Parathyroid adenoma (tissue), 2 donors: ENCODE measurements at regions not wholly inside any gene's neighbourhood (a gene's known extent, or its start where the extent isn't known, plus 50 kb on each side); places are given as distances from the start of the nearest gene placed in this dataset.

Source experiments
- H2AFZ ChIP-seq: fragments of 300-600 bp; sonication (generic); one replicate; pipeline ENCODE4 v1.7.0; 2017; ENCODE audit warnings: antibody characterized with exemption, mild to moderate bottlenecking
- H3K27ac ChIP-seq: fragments of 300-600 bp; sonication (generic); one replicate; pipeline ENCODE4 v1.7.0; 2017
- H3K27me3 ChIP-seq: fragments of 300-600 bp; sonication (generic); one replicate; pipeline ENCODE4 v1.7.0; 2017; ENCODE audit warnings: low read length; ENCODE audit not compliant: control insufficient read depth, insufficient read depth
- H3K36me3 ChIP-seq: fragments of 300-600 bp; sonication (generic); one replicate; pipeline ENCODE4 v1.7.0; 2017; ENCODE audit warnings: low read length; ENCODE audit not compliant: control insufficient read depth, insufficient read depth
- H3K4me1 ChIP-seq: fragments of 300-600 bp; sonication (generic); one replicate; pipeline ENCODE4 v1.7.0; 2017; ENCODE audit warnings: control low read depth
- H3K4me2 ChIP-seq: fragments of 300-600 bp; sonication (generic); one replicate; pipeline ENCODE4 v1.7.0; 2017; ENCODE audit warnings: low read length
- H3K4me3 ChIP-seq: fragments of 300-600 bp; sonication (generic); one replicate; pipeline ENCODE4 v1.7.0; 2017; ENCODE audit warnings: low read depth, low read length
- H3K79me2 ChIP-seq: fragments of 300-600 bp; sonication (generic); one replicate; pipeline ENCODE4 v1.7.0; 2017; ENCODE audit warnings: control low read depth
- H3K9ac ChIP-seq: fragments of 300-600 bp; sonication (generic); one replicate; pipeline ENCODE4 v1.7.0; 2017; ENCODE audit warnings: mild to moderate bottlenecking
- H3K9me3 ChIP-seq: fragments of 300-600 bp; sonication (generic); one replicate; pipeline ENCODE4 v1.7.0; 2017; ENCODE audit warnings: low read length; ENCODE audit not compliant: control insufficient read depth
- CTCF ChIP-seq: fragments of 300-600 bp; sonication (generic); IDR thresholded peaks from one replicate; pipeline ENCODE4 v1.7.0; 2017; ENCODE audit warnings: antibody characterized with exemption, mild to moderate bottlenecking
- donor health status: primary hyperparathyroidism.

- H3K79me2 ChIP-seq = no peaks in the 10 kb centered on the region
- TF ChIP-seq CTCF = no peak
- H3K9ac ChIP-seq = no peak overlapping the region
- H3K4me2 ChIP-seq = no peak overlapping the region
- no peak overlapping the region for H3K27ac ChIP-seq
- no peaks in the 10 kb centered on the region for H3K4me1 ChIP-seq
- no peak overlapping the region for H3K4me3 ChIP-seq
- H2AFZ ChIP-seq = no peak overlapping the region
- no peaks in the 10 kb centered on the region for H3K9me3 ChIP-seq
- no peaks in the 10 kb centered on the region for H3K27me3 ChIP-seq
- H3K36me3 ChIP-seq = no peaks in the 10 kb centered on the region
Observed at GRCh38 chr5:117805058-117805457, 1183.3 kb downstream of the DTWD2 start.

- H3K79me2 ChIP-seq = no peaks in the 10 kb centered on the region
- H3K27ac ChIP-seq = no peak overlapping the region
Observed at GRCh38 chr5:117803533-117803932, 1184.8 kb downstream of the DTWD2 start.

GRCh38 chr5:117801583-117801982 is 1186.8 kb downstream of the DTWD2 start:
- H3K4me2 ChIP-seq = no peak overlapping the region
- no peaks in the 10 kb centered on the region for H3K4me1 ChIP-seq
- H2AFZ ChIP-seq = no peak overlapping the region
- no peak overlapping the region for H3K27ac ChIP-seq
- H3K9ac ChIP-seq = no peak overlapping the region
- H3K9me3 ChIP-seq = no peaks in the 10 kb centered on the region
- H3K36me3 ChIP-seq = no peaks in the 10 kb centered on the region
- TF ChIP-seq CTCF = no peak
- no peak overlapping the region for H3K4me3 ChIP-seq
- no peaks in the 10 kb centered on the region for H3K27me3 ChIP-seq
- no peaks in the 10 kb centered on the region for H3K79me2 ChIP-seq

More at GRCh38 chr5:117803533-117803932, 1184.8 kb downstream of the DTWD2 start:
- H3K4me3 ChIP-seq = no peak overlapping the region
- H3K4me1 ChIP-seq = no peaks in the 10 kb centered on the region
- no peak for TF ChIP-seq CTCF
- no peaks in the 10 kb centered on the region for H3K27me3 ChIP-seq
- no peak overlapping the region for H2AFZ ChIP-seq
- H3K9ac ChIP-seq = no peak overlapping the region
- no peaks in the 10 kb centered on the region for H3K9me3 ChIP-seq
- H3K4me2 ChIP-seq = no peak overlapping the region
- H3K36me3 ChIP-seq = no peaks in the 10 kb centered on the region

- H3K9ac ChIP-seq = no peak overlapping the region
- no peak overlapping the region for H2AFZ ChIP-seq
- TF ChIP-seq CTCF = no peak
- H3K79me2 ChIP-seq = no peaks in the 10 kb centered on the region
- no peaks in the 10 kb centered on the region for H3K36me3 ChIP-seq
- H3K27ac ChIP-seq = no peak overlapping the region
- no peaks in the 10 kb centered on the region for H3K9me3 ChIP-seq
- H3K4me2 ChIP-seq = no peak overlapping the region
- no peaks in the 10 kb centered on the region for H3K4me1 ChIP-seq
- H3K27me3 ChIP-seq = no peaks in the 10 kb centered on the region
- H3K4me3 ChIP-seq = no peak overlapping the region
Observed at GRCh38 chr5:117800261-117800660, 1188.1 kb downstream of the DTWD2 start.

GRCh38 chr5:117794847-117795246 is 1193.5 kb downstream of the DTWD2 start:
- no peaks in the 10 kb centered on the region for H3K36me3 ChIP-seq
- H2AFZ ChIP-seq = no peak overlapping the region
- H3K4me3 ChIP-seq = no peak overlapping the region
- TF ChIP-seq CTCF = no peak
- H3K4me1 ChIP-seq = no peaks in the 10 kb centered on the region
- no peak overlapping the region for H3K9ac ChIP-seq
- H3K9me3 ChIP-seq = no peaks in the 10 kb centered on the region
- no peak overlapping the region for H3K4me2 ChIP-seq
- H3K79me2 ChIP-seq = no peaks in the 10 kb centered on the region
- H3K27me3 ChIP-seq = no peaks in the 10 kb centered on the region
- H3K27ac ChIP-seq = no peak overlapping the region
